ENCODE measurements at regions not wholly inside any gene's neighbourhood (a gene's known extent, or its start where the extent isn't known, plus 50 kb on each side); places are given as distances from the start of the nearest gene placed in this dataset.

DNA sequence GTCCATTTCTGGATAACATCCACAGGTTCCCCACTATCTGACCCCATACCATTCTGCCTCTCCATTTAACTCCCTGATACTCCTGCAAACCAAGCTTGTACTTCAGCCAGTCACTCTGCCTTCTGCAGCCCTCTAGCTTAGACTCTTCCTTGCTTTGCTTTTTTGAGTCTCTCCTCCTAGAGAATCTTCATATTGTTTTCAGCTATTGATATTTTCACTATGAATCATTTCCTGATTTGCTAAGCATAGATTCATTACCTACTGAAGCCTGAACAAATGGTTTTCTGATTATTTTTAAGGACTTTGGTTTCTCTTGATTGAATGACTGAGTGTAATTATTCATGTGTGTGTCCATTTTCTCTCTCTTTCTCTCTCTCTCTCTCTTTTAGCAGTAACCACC is 2102.3 kb upstream of the CELF4 start:
- H3K79me2 ChIP-seq (ENCODE audit: insufficient read depth, low read length) = no peaks in the 10 kb centered on the region
- H3K4me2 ChIP-seq (ENCODE audit: low read length) = no peak overlapping the region
- H3K27ac ChIP-seq (ENCODE audit: low read depth, low read length, poor library complexity, severe bottlenecking) = no peak overlapping the region
- no peaks in the 10 kb centered on the region for H3K36me3 ChIP-seq (ENCODE audit: insufficient read depth, low read length)
- no peak overlapping the region for H2AFZ ChIP-seq (ENCODE audit: low read length)
- H3F3A ChIP-seq (ENCODE audit: insufficient read depth, low read length) = no peaks in the 10 kb centered on the region
- no peaks in the 10 kb centered on the region for H3K9me2 ChIP-seq (ENCODE audit: low read depth, low read length)
- no peak overlapping the region for H3K4me3 ChIP-seq (ENCODE audit: low read depth, low read length, poor library complexity, severe bottlenecking)
- no peaks in the 10 kb centered on the region for H4K20me1 ChIP-seq (ENCODE audit: insufficient read depth, low read length)
- TF ChIP-seq EZH2 (IDR thresholded peaks at IDR 0.05; ENCODE audit: borderline replicate concordance, low read length) = no peak
- TF ChIP-seq, protein P1, sequence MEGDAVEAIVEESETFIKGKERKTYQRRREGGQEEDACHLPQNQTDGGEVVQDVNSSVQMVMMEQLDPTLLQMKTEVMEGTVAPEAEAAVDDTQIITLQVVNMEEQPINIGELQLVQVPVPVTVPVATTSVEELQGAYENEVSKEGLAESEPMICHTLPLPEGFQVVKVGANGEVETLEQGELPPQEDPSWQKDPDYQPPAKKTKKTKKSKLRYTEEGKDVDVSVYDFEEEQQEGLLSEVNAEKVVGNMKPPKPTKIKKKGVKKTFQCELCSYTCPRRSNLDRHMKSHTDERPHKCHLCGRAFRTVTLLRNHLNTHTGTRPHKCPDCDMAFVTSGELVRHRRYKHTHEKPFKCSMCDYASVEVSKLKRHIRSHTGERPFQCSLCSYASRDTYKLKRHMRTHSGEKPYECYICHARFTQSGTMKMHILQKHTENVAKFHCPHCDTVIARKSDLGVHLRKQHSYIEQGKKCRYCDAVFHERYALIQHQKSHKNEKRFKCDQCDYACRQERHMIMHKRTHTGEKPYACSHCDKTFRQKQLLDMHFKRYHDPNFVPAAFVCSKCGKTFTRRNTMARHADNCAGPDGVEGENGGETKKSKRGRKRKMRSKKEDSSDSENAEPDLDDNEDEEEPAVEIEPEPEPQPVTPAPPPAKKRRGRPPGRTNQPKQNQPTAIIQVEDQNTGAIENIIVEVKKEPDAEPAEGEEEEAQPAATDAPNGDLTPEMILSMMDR (IDR thresholded peaks at IDR 0.05; ENCODE audit: low read length) = no peak
- H3K9ac ChIP-seq (ENCODE audit: low read length) = no peak overlapping the region
- H3K27me3 ChIP-seq (ENCODE audit: insufficient read depth, low read length) = no peaks in the 10 kb centered on the region
- H3K4me1 ChIP-seq (ENCODE audit: insufficient read depth, low read length, severe bottlenecking) = no peaks in the 10 kb centered on the region
- H3K9me3 ChIP-seq (ENCODE audit: low read length) = no peaks in the 10 kb centered on the region

DNA sequence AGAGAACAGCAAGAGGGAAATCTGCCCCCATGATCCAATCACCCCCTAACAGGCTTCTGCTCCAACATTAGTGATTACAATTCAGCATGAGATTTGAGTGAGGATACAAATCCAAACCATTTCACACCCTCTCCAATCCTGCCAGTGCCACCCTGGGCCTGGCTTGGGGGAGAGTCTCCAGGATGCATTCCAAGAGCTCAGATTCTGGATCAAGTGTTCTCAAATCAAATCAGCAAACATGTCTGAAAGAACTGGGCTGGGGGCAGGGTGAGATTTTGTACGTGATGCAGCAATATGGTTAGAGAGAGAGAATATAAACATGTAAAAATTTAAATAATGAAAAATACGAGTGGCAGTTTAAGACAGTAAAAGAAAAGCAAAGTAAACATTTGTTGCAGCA is 2100.9 kb upstream of the CELF4 start:
- H3K36me3 ChIP-seq (ENCODE audit: insufficient read depth, low read length) = no peaks in the 10 kb centered on the region
- no peaks in the 10 kb centered on the region for H3F3A ChIP-seq (ENCODE audit: insufficient read depth, low read length)
- H2AFZ ChIP-seq (ENCODE audit: low read length) = no peak overlapping the region
- no peak for TF ChIP-seq EZH2 (IDR thresholded peaks at IDR 0.05; ENCODE audit: borderline replicate concordance, low read length)
- TF ChIP-seq, protein P1 (IDR thresholded peaks at IDR 0.05; ENCODE audit: low read length) = no peak
- H3K9me3 ChIP-seq (ENCODE audit: low read length) = no peaks in the 10 kb centered on the region
- H3K4me3 ChIP-seq (ENCODE audit: low read depth, low read length, poor library complexity, severe bottlenecking) = no peak overlapping the region
- H3K27ac ChIP-seq (ENCODE audit: low read depth, low read length, poor library complexity, severe bottlenecking) = no peak overlapping the region
- H3K4me2 ChIP-seq (ENCODE audit: low read length) = no peak overlapping the region
- no peaks in the 10 kb centered on the region for H4K20me1 ChIP-seq (ENCODE audit: insufficient read depth, low read length)
- no peaks in the 10 kb centered on the region for H3K79me2 ChIP-seq (ENCODE audit: insufficient read depth, low read length)
- H3K4me1 ChIP-seq (ENCODE audit: insufficient read depth, low read length, severe bottlenecking) = no peaks in the 10 kb centered on the region
- no peaks in the 10 kb centered on the region for H3K9me2 ChIP-seq (ENCODE audit: low read depth, low read length)
- H3K9ac ChIP-seq (ENCODE audit: low read length) = no peak overlapping the region
- H3K27me3 ChIP-seq (ENCODE audit: insufficient read depth, low read length) = no peaks in the 10 kb centered on the region

DNA sequence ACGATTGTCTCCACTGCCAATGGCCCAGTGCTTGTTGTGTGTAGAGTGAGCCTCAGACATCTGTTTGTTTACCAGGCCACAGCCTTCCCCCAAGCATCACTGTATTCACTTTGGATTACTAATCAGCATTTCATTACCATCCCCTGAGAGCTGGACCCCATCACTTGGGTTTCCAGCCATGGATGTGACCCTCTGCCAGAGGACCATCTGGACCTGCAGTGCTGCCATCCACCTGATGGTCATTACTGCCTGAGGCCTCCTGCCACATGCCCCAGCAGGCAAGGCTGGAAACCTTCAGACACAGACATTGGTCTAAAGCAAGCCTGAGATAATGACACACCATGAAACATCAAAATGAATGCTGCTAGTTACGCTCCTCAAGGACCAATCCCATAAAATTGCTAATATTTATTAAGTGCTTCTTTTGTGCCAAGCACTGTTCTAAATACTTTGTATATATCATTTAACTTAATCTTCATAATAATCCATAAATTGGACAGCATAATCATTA is 2096.3 kb upstream of the CELF4 start:
- H3K4me3 ChIP-seq (ENCODE audit: low read depth, low read length, poor library complexity, severe bottlenecking) = no peak overlapping the region
- no peaks in the 10 kb centered on the region for H3K27me3 ChIP-seq (ENCODE audit: insufficient read depth, low read length)

More for the DNA sequence above, 2096.3 kb upstream of the CELF4 start:
- H3K9ac ChIP-seq (ENCODE audit: low read length) = no peak overlapping the region
- no peaks in the 10 kb centered on the region for H4K20me1 ChIP-seq (ENCODE audit: insufficient read depth, low read length)
- no peaks in the 10 kb centered on the region for H3K9me3 ChIP-seq (ENCODE audit: low read length)
- no peak overlapping the region for H3K27ac ChIP-seq (ENCODE audit: low read depth, low read length, poor library complexity, severe bottlenecking)
- H3K4me1 ChIP-seq (ENCODE audit: insufficient read depth, low read length, severe bottlenecking) = no peaks in the 10 kb centered on the region
- TF ChIP-seq, protein P1 (IDR thresholded peaks at IDR 0.05; ENCODE audit: low read length) = no peak
- TF ChIP-seq EZH2 (IDR thresholded peaks at IDR 0.05; ENCODE audit: borderline replicate concordance, low read length) = no peak
- no peaks in the 10 kb centered on the region for H3K9me2 ChIP-seq (ENCODE audit: low read depth, low read length)
- H3K36me3 ChIP-seq (ENCODE audit: insufficient read depth, low read length) = no peaks in the 10 kb centered on the region
- no peaks in the 10 kb centered on the region for H3K79me2 ChIP-seq (ENCODE audit: insufficient read depth, low read length)
- no peak overlapping the region for H3K4me2 ChIP-seq (ENCODE audit: low read length)
- H3F3A ChIP-seq (ENCODE audit: insufficient read depth, low read length) = no peaks in the 10 kb centered on the region
- no peak overlapping the region for H2AFZ ChIP-seq (ENCODE audit: low read length)
